Endothelial cell of umbilical vein (primary cell): ENCODE measurements at regions not wholly inside any gene's neighbourhood (a gene's known extent, or its start where the extent isn't known, plus 50 kb on each side); places are given as distances from the start of the nearest gene placed in this dataset.

Source experiments
- BruUV-seq: library from RNA; stranded (reverse); fragments of 400-500 nt; replicated peaks from 2 replicates; lab custom pipeline; 2021; lab: Mats Ljungman, UMichigan
- CTCF ChIA-PET: fragments of 300-600, 350-600 bp; sonication (Branson Sonifier 250); formaldehyde crosslinking; loops from one replicate; lab custom pipeline; 2021; ENCODE audit warnings: antibody characterized with exemption, inconsistent platforms; lab: Charles Lee
- POLR2A ChIA-PET: fragments of 300-600, 350-600 bp; sonication (Branson Sonifier 250); formaldehyde crosslinking; loops from one replicate; lab custom pipeline; 2021; ENCODE audit warnings: antibody characterized with exemption, inconsistent platforms; lab: Charles Lee
- DNase-seq: peaks from one replicate; pipeline ENCODE4 v3.0.0-alpha.2; 2011; ENCODE audit warnings: low read depth, low spot score
- FAIRE-seq: peaks from 2 replicates; lab custom pipeline; 2011; peaks lifted over from hg19 to GRCh38; lab: Jason Lieb, UNC
- H2AFZ ChIP-seq: 2 replicates; pipeline ENCODE4 v1.6.0; 2012; ENCODE audit warnings: low read depth, low read length, control low read depth, inconsistent platforms
- H3K27ac ChIP-seq: 2 replicates; pipeline ENCODE4 v1.5.1; 2011; ENCODE audit warnings: low read depth, mild to moderate bottlenecking, control low read depth, low read length, moderate library complexity; ENCODE audit not compliant: insufficient read depth
- H3K27me3 ChIP-seq, 2 experiments: 2 replicates each; pipeline versions ENCODE4 v1.6.0 to v1.6.1; 2011; ENCODE audit warnings: low read length in 2 of 2, mixed read lengths in 1 of 2; ENCODE audit not compliant: control insufficient read depth in 2 of 2, insufficient read depth in 2 of 2
- H3K36me3 ChIP-seq, 2 experiments: 2 replicates in 1 of 2; 3 replicates in 1 of 2; pipeline ENCODE4 v1.5.1; 2011; ENCODE audit warnings: low read length in 2 of 2, mild to moderate bottlenecking in 1 of 2, moderate library complexity in 1 of 2; ENCODE audit not compliant: control insufficient read depth in 2 of 2, insufficient read depth in 2 of 2; ENCODE audit errors: extremely low read depth in 1 of 2
- H3K4me1 ChIP-seq: 3 replicates; pipeline ENCODE4 v1.5.1; 2011; ENCODE audit warnings: mild to moderate bottlenecking, low read length; ENCODE audit not compliant: control insufficient read depth, insufficient read depth; ENCODE audit errors: extremely low read depth
- H3K4me2 ChIP-seq: 2 replicates; pipeline ENCODE4 v1.6.1; 2011; ENCODE audit warnings: low read length, control low read depth, mixed read lengths; ENCODE audit not compliant: insufficient read depth
- H3K4me3 ChIP-seq, 3 experiments: fragments of 200-600 bp in 1 of 3; sonication (generic), shearing (Covaris generic) in 1 of 3; replicated peaks in 1 of 3; 2 replicates each; pipeline ENCODE4 v1.5.1; 2011 to 2016; ENCODE audit warnings: control low read depth in 3 of 3, low read length in 3 of 3, mild to moderate bottlenecking in 2 of 3, inconsistent platforms in 1 of 3, low read depth in 1 of 3, moderate library complexity in 1 of 3; ENCODE audit not compliant: insufficient read depth in 1 of 3
- H3K79me2 ChIP-seq: 2 replicates; pipeline ENCODE4 v1.6.0; 2012; ENCODE audit warnings: low read length, inconsistent platforms; ENCODE audit not compliant: control insufficient read depth, insufficient read depth
- H3K9ac ChIP-seq: replicated peaks from 2 replicates; pipeline ENCODE3; 2011; ENCODE audit warnings: low read length, control low read depth; ENCODE audit not compliant: insufficient read depth; ENCODE audit errors: extremely low read depth
- H3K9me1 ChIP-seq: replicated peaks from 3 replicates; pipeline ENCODE4 v1.6.0; 2011; ENCODE audit warnings: mild to moderate bottlenecking, low read length; ENCODE audit not compliant: control insufficient read depth, insufficient read depth; ENCODE audit errors: extremely low read depth
- H3K9me3 ChIP-seq: replicated peaks from 2 replicates; pipeline ENCODE4 v1.5.1; 2012; ENCODE audit warnings: low read length, inconsistent platforms; ENCODE audit not compliant: control insufficient read depth, insufficient read depth
- H4K20me1 ChIP-seq: replicated peaks from 2 replicates; pipeline ENCODE3; 2011; ENCODE audit warnings: mild to moderate bottlenecking, low read length; ENCODE audit not compliant: control insufficient read depth, insufficient read depth; ENCODE audit errors: extremely low read depth
- CTCF ChIP-seq, 2 donors: IDR thresholded peaks; 1 replicate in 1 of 2; 2 replicates in 1 of 2; pipeline ENCODE4 v1.5.1; 2011; ENCODE audit warnings: low read length in 2 of 2, mild to moderate bottlenecking in 2 of 2, moderate library complexity in 2 of 2, control low read depth in 1 of 2, inconsistent platforms in 1 of 2, low read depth in 1 of 2; ENCODE audit not compliant: insufficient read depth in 1 of 2; ENCODE audit errors: extremely low read depth in 1 of 2
- EZH2 ChIP-seq: IDR thresholded peaks from 2 replicates; pipeline ENCODE4 v1.6.1; 2012; ENCODE audit warnings: borderline replicate concordance, low read depth, mild to moderate bottlenecking, moderate library complexity, low read length, inconsistent platforms; ENCODE audit not compliant: severe bottlenecking
- FOS ChIP-seq: IDR thresholded peaks from 2 replicates; pipeline ENCODE4 v1.6.1; 2011; ENCODE audit warnings: mild to moderate bottlenecking, low read length, moderate library complexity, borderline replicate concordance; ENCODE audit not compliant: insufficient read depth
- JUN ChIP-seq: IDR thresholded peaks from 2 replicates; pipeline ENCODE4 v1.6.1; 2011; ENCODE audit warnings: borderline replicate concordance, low read depth; ENCODE audit not compliant: insufficient read length, insufficient read depth
- MAX ChIP-seq: IDR thresholded peaks from 2 replicates; pipeline ENCODE4 v1.6.1; 2011; ENCODE audit not compliant: insufficient read depth, insufficient read length
- MYC ChIP-seq: IDR thresholded peaks from one replicate; pipeline ENCODE4 v1.6.1; 2011; ENCODE audit warnings: mild to moderate bottlenecking, low read depth, low read length
- POLR2AphosphoS5 ChIP-seq: IDR thresholded peaks from 2 replicates; pipeline ENCODE4 v1.6.1; 2012; ENCODE audit warnings: low read depth, mild to moderate bottlenecking, control low read depth, low read length, moderate library complexity; ENCODE audit not compliant: insufficient read depth
- dilution Hi-C: fragments of 300-500 bp; cut with MboI; formaldehyde crosslinking; loops from one replicate; pipeline ENCODE4 v1.15.0; 2019; ENCODE audit warnings: low sequenced_read_pairs; ENCODE audit not compliant: extremely low pct_ligation_motif_present
- intact Hi-C: fragments of 100-400 bp; cut with micrococcal nuclease; formaldehyde crosslinking; loops from one replicate; pipeline ENCODE4 v1.10.0; 2022

GRCh38 chr4:136186650-136187049 is 1345.6 kb downstream of the PCDH18 start:
- Histone ChIP-seq H3K79me2 (no peaks in the 10 kb centered on the region), H3K4me1 (no peaks in the 10 kb centered on the region), H3K27me3 (no peaks in the 10 kb centered on the region), H3K9ac (no peak overlapping the region), H3K9me1 (no peaks in the 10 kb centered on the region), H3K36me3 (no peaks in the 10 kb centered on the region), H3K4me3 (no peak overlapping the region), H2AFZ (no peak overlapping the region), H3K9me3 (no peaks in the 10 kb centered on the region), H3K4me2 (no peak overlapping the region), H3K27ac (no peak overlapping the region), H4K20me1 (no peaks in the 10 kb centered on the region)
- intact Hi-C loops, result no loop called here
- BruUV-seq, result no TSS peak
- dilution Hi-C loops, result no loop called here
- FAIRE-seq (no peak), DNase-seq (no peak)
- ChIA-PET POLR2A (no interaction called here), CTCF (no interaction called here)
- TF ChIP-seq FOS (no peak), MYC (no peak), CTCF (IDR thresholded peaks at IDR 0.05; ENCODE audit: extremely low read depth in 1 of 2, insufficient read depth in 1 of 2, low read depth in 1 of 2, low read length in 2 of 2) (no peak), JUN (no peak), MAX (no peak), EZH2 (no peak), POLR2AphosphoS5 (no peak)
